ENCODE measurements at regions not wholly inside any gene's neighbourhood (a gene's known extent, or its start where the extent isn't known, plus 50 kb on each side); places are given as distances from the start of the nearest gene placed in this dataset.

GRCh38 chr2:120885321-120885720, 149.7 kb downstream of the GLI2 start:
- no peak for ATAC-seq (ENCODE audit: low read depth)
- no peaks in the 10 kb centered on the region for H3K27me3 ChIP-seq (ENCODE audit: insufficient read depth, poor library complexity, severe bottlenecking)
- TF ChIP-seq, protein P1, sequence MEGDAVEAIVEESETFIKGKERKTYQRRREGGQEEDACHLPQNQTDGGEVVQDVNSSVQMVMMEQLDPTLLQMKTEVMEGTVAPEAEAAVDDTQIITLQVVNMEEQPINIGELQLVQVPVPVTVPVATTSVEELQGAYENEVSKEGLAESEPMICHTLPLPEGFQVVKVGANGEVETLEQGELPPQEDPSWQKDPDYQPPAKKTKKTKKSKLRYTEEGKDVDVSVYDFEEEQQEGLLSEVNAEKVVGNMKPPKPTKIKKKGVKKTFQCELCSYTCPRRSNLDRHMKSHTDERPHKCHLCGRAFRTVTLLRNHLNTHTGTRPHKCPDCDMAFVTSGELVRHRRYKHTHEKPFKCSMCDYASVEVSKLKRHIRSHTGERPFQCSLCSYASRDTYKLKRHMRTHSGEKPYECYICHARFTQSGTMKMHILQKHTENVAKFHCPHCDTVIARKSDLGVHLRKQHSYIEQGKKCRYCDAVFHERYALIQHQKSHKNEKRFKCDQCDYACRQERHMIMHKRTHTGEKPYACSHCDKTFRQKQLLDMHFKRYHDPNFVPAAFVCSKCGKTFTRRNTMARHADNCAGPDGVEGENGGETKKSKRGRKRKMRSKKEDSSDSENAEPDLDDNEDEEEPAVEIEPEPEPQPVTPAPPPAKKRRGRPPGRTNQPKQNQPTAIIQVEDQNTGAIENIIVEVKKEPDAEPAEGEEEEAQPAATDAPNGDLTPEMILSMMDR (IDR thresholded peaks at IDR 0.05; ENCODE audit: poor library complexity, severe bottlenecking), result no peak

GRCh38 chr2:120885749-120886148, 150.1 kb downstream of the GLI2 start:
- H3K9me3 ChIP-seq (ENCODE audit: severe bottlenecking), result no peaks in the 10 kb centered on the region
- no peak for ATAC-seq (ENCODE audit: low read depth)
- H3K4me1 ChIP-seq (ENCODE audit: insufficient read depth, poor library complexity, severe bottlenecking), result no peaks in the 10 kb centered on the region
- TF ChIP-seq, protein P1 (IDR thresholded peaks at IDR 0.05; ENCODE audit: poor library complexity, severe bottlenecking), result no peak
- H3K27ac ChIP-seq (ENCODE audit: poor library complexity, severe bottlenecking), result no peak overlapping the region
- DNase-seq (ENCODE audit: low spot score), result no peak
- H3K27me3 ChIP-seq (ENCODE audit: insufficient read depth, poor library complexity, severe bottlenecking), result no peaks in the 10 kb centered on the region
- H3K36me3 ChIP-seq (ENCODE audit: low read depth), result no peaks in the 10 kb centered on the region
- H3K4me3 ChIP-seq (ENCODE audit: severe bottlenecking), result no peak overlapping the region

More at GRCh38 chr2:120885321-120885720, 149.7 kb downstream of the GLI2 start:
- DNase-seq (ENCODE audit: low spot score), result no peak
- Histone ChIP-seq H3K36me3 (ENCODE audit: low read depth) (no peaks in the 10 kb centered on the region), H3K9me3 (ENCODE audit: severe bottlenecking) (no peaks in the 10 kb centered on the region), H3K4me1 (ENCODE audit: insufficient read depth, poor library complexity, severe bottlenecking) (no peaks in the 10 kb centered on the region), H3K4me3 (ENCODE audit: severe bottlenecking) (no peak overlapping the region), H3K27ac (ENCODE audit: poor library complexity, severe bottlenecking) (no peak overlapping the region)

GRCh38 chr2:120886534-120887319, 151.1 kb downstream of the GLI2 start:
- Histone ChIP-seq H3K4me1 (ENCODE audit: insufficient read depth, poor library complexity, severe bottlenecking) (no peaks in the 10 kb centered on the region), H3K36me3 (ENCODE audit: low read depth) (no peaks in the 10 kb centered on the region), H3K9me3 (ENCODE audit: severe bottlenecking) (no peaks in the 10 kb centered on the region), H3K27ac (ENCODE audit: poor library complexity, severe bottlenecking) (no peak overlapping the region), H3K27me3 (ENCODE audit: insufficient read depth, poor library complexity, severe bottlenecking) (no peaks in the 10 kb centered on the region), H3K4me3 (ENCODE audit: severe bottlenecking) (no peak overlapping the region)
- no peak for ATAC-seq (ENCODE audit: low read depth)
- no peak for DNase-seq (ENCODE audit: low spot score)
- TF ChIP-seq, protein P1 (IDR thresholded peaks at IDR 0.05; ENCODE audit: poor library complexity, severe bottlenecking), result no peak

DNA sequence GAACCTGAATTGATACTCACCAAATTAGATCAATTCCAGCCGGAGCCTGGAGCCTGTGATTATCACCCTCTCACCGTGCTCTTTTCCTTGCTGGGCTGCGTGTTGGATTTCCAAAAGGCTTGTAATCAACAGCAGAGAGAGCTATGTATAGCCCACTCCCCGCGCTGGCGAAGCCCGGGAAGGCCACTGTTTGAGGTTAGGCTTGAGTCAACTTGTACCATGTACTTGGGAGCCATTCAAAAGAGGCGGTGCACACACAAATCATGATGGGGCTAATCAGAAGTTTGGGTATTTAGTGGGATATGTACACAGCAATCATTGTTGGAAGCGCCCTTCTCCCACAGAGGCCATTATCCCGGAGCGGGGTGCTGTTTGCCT, 151.6 kb downstream of the GLI2 start:
- no peak for DNase-seq (ENCODE audit: low spot score)
- Histone ChIP-seq H3K4me1 (ENCODE audit: insufficient read depth, poor library complexity, severe bottlenecking) (no peaks in the 10 kb centered on the region), H3K27ac (ENCODE audit: poor library complexity, severe bottlenecking) (no peak overlapping the region), H3K36me3 (ENCODE audit: low read depth) (no peaks in the 10 kb centered on the region), H3K9me3 (ENCODE audit: severe bottlenecking) (no peaks in the 10 kb centered on the region), H3K4me3 (ENCODE audit: severe bottlenecking) (no peak overlapping the region), H3K27me3 (ENCODE audit: insufficient read depth, poor library complexity, severe bottlenecking) (no peaks in the 10 kb centered on the region)
- TF ChIP-seq, protein P1 (IDR thresholded peaks at IDR 0.05; ENCODE audit: poor library complexity, severe bottlenecking), result no peak
- ATAC-seq (ENCODE audit: low read depth), result no peak

DNA sequence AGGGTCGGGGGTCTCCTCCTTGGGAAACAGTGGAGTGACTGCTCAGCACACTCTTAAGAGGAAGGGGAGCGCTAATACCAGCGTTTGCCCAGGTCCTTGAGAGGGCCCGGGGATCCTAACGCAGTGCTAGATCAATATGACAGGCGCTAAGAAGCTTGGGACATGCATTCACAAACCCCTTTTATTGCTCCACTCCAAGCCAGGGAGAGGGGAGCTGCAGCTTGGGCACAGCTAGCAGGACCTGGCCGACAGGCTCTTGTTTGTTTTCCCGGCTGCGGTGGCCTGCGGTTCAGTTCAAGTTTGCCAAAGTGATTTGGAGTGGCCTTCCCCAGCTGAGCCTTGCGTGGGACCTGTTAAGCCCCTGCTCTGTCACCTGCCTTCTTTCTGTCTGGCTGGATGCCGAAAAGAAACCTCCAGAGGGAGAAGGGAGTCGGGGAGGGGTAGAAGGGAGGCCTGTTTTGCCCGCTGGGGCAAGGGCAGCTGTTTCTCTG, 152.1 kb downstream of the GLI2 start:
- Histone ChIP-seq H3K4me3 (ENCODE audit: severe bottlenecking) (no peak overlapping the region), H3K27ac (ENCODE audit: poor library complexity, severe bottlenecking) (no peak overlapping the region), H3K27me3 (ENCODE audit: insufficient read depth, poor library complexity, severe bottlenecking) (no peaks in the 10 kb centered on the region), H3K9me3 (ENCODE audit: severe bottlenecking) (no peaks in the 10 kb centered on the region), H3K4me1 (ENCODE audit: insufficient read depth, poor library complexity, severe bottlenecking) (no peaks in the 10 kb centered on the region), H3K36me3 (ENCODE audit: low read depth) (no peaks in the 10 kb centered on the region)
- TF ChIP-seq, protein P1 (IDR thresholded peaks at IDR 0.05; ENCODE audit: poor library complexity, severe bottlenecking), result no peak
- no peak for DNase-seq (ENCODE audit: low spot score)
- no peak for ATAC-seq (ENCODE audit: low read depth)

Measured in RWPE2 (cell line).